BJ (cell line): ENCODE measurements at regions not wholly inside any gene's neighbourhood (a gene's known extent, or its start where the extent isn't known, plus 50 kb on each side); places are given as distances from the start of the nearest gene placed in this dataset.

ENCODE experiments used
- CTCF ChIA-PET: fragments of 350-600 bp; formaldehyde crosslinking; extraction: SDS; loops from one replicate; lab custom pipeline; 2021; ENCODE audit warnings: antibody characterized with exemption, inconsistent platforms; lab: Yijun Ruan, JAX
- POLR2A ChIA-PET: fragments of 300-600 bp; sonication (Branson Sonifier 250); formaldehyde crosslinking; extraction: SDS; loops from one replicate; lab custom pipeline; 2021; ENCODE audit warnings: antibody characterized with exemption; lab: Charles Lee
- DNase-seq: peaks from one replicate; pipeline ENCODE4 v3.0.0-alpha.2; 2011; ENCODE audit warnings: low read depth
- H3K27me3 ChIP-seq: 2 replicates; pipeline ENCODE4 v1.6.0; 2011; ENCODE audit warnings: low read length; ENCODE audit not compliant: control insufficient read depth, insufficient read depth
- H3K36me3 ChIP-seq: 2 replicates; pipeline ENCODE4 v1.5.1; 2011; ENCODE audit warnings: low read length; ENCODE audit not compliant: control insufficient read depth, insufficient read depth
- H3K4me3 ChIP-seq: 2 replicates; pipeline ENCODE4 v1.5.1; 2011; ENCODE audit warnings: low read depth, mild to moderate bottlenecking, control low read depth, low read length
- CTCF ChIP-seq: IDR thresholded peaks from 2 replicates; pipeline ENCODE4 v1.5.1; 2011; ENCODE audit warnings: low read depth, mild to moderate bottlenecking, control low read depth, inconsistent platforms, low read length, moderate library complexity; ENCODE audit not compliant: insufficient read depth

- H3K27me3 ChIP-seq: peaks cover 3% of the 10 kb centered on the region
- ChIA-PET POLR2A (no interaction called here), CTCF (no interaction called here)
- TF ChIP-seq CTCF: no peak
- DNase-seq: no peak
- H3K4me3 ChIP-seq: no peak overlapping the region
- H3K36me3 ChIP-seq: no peaks in the 10 kb centered on the region
These were observed 50.0 kb upstream of the CHST1 start for GRCh38 chr11:45715418-45715817.
